NCI-H446 (cell line): ENCODE measurements at regions not wholly inside any gene's neighbourhood (a gene's known extent, or its start where the extent isn't known, plus 50 kb on each side); places are given as distances from the start of the nearest gene placed in this dataset.
A peak's percentile ranks its signal among the peaks of the same experiment; 100 is the strongest.
"Not testable (repeated sequence)": the region's sequence is repeated elsewhere in the genome, so short reads cannot be mapped to it uniquely, and the experiment has no call there.

Experiments used
- DNase-seq, 2 experiments: peaks; one replicate each; lab custom pipeline; 2025; lab: John Stamatoyannopoulos, UW

DNA sequence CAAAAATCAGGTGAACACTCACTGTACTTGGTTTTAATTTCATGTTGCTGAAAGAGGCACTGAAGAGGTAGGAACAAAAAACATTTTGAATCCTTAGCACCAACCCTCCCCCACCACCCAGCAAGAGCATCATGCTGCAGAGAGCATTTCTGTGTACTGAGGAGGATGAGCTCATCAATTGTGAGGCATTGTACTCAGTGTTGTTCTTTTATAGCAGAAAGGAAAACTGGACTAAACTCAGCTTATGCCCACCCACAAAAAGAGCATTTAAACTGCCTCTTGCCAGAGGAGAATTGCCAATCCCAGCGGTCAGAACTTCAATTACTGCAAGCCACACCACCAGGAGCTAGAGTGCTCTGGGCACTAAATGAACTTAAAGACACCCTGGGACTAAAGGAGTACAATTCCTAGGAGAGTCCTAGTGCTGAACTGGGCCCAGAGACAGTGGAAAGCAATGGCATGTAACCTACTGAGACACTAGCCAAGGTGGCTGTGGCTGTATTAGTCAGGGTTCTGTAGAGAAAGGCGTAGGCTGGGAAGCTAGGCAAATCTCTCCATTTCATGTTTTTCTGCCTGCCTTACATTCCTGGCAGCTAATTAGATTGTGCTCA, 280.7 kb upstream of the KLHL4 start:
- DNase-seq, result no peak

DNA sequence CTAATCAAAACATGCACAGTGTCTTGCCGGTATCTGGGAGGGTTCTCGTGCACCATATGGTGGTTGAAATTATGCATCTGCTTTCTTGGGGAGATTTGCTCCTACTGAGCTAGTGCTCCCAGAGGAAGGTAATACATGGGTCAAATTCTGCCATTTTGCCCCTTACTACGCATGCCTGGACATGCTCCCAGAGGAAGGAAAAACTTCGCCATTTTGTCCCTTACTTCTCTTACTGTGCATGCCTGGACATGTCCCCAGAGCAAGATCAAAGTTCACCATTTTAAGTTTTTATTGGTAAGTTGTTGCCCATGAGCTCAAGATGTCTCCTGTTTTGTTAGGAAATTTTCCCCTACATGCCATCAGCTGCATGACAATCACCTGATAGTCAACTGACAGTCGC, 252.1 kb upstream of the KLHL4 start:
- no peak for DNase-seq

DNA sequence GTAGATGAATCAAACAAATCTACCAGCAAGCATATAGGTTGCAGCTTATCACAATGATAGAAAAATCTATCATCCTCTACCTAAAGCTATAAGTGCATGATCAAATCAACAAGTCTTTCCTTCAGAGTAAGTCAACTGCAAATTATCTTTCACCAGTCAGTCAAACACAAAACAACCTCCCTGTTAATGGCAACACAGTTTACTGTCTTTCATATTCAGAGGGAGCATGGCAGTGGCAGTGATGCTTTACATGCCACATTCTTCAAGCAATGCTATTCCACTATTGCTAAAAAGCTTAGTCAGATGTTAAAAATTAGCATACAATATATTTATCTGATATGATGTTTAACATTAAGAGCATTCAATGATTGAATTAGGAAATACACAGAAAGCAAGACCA, 245.1 kb upstream of the KLHL4 start:
- DNase-seq, result no peak

DNA sequence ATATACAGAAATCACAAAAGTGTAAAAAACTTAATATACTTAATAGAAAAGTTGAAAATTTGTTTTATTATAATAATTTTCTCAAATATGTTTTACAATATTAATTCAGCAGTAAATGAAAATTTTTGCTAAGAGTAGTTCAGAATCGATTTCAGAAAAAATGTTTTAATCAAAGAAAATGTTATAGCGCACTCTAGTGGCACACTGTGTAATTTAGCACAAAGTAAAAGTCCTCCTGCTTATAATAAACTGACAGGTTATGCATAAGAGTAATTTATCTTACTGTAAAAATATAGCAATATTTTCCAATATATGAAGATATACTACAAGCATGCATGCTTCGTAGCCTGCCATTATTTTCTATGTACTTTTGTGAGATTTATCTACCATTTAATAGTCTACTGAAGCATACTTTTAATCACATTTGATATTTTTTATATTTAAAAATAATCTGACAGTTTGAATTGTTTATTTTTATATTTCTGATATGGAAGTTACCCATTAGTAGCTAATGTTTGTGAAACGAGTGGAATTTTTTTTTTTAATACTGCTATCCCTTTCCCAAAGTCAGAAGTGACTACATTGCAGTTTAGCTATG, 217.9 kb upstream of the KLHL4 start:
- peak in 1 of 2 experiments; percentile 40 for DNase-seq

DNA sequence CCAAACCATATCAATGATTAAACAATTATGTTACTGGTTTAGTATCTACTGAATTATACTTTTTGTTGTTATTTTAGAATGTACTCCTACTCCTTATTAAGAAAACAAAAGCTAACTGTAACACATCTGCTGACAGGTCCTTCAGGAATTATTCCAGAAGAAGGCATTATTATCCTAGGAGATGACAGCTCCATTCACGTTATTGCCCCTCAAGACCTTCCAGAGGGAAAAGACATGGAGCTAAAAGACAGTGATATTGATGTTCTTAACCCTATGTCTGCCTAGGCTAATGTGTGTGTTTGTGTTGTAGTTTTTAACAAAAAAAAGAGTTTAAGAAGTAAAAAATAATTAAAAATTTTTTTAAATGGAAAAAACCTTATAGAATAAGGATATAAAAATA, 206.8 kb upstream of the KLHL4 start:
- no peak for DNase-seq

DNA sequence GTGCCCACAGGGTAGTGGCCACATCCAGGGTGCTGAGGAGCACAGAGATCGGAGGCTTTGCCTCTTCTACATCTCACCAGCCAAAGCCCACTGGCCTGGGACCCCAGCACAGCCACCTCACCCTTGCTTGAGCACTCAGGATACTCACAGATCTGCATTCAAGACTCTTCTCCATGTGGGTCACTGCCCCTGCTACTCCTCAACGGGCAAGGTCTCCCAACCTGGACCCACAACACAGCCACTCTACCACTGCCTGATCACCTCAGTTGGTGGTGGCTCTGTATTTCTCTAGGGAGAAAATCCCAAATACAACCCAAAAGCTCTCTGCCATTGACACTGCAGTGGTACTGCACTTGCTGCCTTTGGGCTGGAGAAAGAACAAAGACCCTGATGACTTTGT, 190.3 kb upstream of the KLHL4 start:
- no peak for DNase-seq

DNA sequence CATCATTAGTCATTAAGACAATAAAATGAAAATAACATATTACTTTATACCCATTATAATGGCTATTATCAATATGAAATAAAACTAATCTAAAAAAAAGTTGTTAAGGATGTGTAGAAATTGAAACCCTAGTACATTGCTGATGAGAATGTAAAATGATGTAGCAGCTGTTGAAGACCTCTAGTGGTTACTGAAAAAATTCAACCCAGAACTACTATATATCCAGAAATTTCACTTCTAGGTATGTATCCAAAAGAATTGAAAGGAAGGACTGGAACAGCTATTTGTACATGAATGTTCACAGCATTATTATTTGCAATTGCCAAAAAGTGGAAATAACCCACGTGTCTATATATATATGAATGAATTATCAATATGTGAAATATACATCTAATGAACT, 180.3 kb upstream of the KLHL4 start:
- DNase-seq, result no peak

DNA sequence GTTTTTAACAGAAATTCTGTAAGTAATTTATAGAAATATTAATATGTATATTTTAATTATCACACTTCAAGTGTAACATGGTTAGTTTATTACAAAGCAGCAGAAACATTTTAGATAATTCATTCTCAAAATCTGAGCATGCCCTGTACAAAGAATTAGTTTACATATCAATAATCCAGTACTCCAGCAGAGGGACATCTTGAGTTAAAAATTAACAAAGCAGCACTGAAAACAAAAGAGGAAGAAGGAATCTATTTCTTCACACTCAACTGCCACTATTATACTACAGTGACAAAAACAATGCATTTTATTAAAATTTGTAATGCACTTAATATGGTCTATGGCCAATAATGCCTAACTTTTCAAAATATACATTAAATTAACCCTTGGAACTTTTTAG, 179.1 kb upstream of the KLHL4 start:
- no peak for DNase-seq

DNA sequence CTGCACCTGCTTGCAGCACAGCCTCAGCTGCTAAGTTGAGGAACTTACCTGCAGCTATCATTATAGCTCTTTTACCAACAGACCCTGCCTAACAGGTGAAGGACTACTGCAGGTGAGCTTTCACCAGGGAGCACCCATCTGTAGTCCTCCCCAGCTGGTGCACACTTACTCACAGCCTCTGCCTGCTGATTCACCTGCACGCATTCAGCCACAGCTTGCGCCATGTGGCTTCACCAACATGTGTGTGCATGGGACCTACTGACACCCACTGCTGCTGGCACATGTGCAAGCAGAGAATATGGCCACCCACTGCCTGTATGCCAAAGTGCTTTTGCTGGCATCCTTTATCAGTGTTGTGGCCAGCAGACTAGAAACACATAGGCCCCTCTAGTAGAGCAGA, 146.7 kb upstream of the KLHL4 start:
- DNase-seq, result no peak

DNA sequence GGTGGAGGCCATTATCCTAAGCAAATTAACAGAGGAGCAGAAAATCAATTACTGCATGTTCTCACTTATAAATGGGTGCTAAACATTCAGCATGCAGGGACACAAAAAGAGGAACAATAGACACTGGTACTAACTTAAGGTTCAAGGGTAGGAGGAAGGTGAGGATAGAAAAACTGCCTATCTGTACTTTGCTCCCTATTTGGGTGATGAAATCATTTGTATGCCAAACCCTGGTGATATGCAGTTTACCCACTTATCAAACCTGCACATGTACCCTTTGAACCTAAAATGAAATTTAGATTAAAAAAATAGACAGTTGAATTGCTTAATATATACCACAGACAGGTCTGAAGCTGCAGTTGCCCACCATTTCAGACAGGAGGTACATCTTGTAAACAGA, 143.3 kb upstream of the KLHL4 start:
- DNase-seq, result no peak

DNA sequence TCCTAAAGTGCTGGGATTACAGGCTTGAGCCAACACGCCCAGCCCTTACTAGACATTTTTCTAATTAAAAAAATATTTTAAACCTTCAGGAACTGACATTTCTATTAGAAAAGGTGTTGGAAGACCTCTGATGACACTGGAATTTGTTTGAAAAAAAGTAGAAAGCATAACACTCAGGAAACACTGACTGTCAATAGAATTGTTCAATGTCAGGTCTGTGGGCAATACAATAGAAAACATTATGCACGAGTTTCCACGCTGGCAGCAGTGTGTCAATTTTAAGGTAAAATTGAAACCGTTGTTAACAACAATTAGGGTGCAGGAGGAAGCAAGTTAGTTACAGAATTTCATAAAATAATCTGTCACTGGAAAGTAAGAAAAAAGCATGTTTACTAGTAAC, 140.7 kb upstream of the KLHL4 start:
- no peak for DNase-seq

DNA sequence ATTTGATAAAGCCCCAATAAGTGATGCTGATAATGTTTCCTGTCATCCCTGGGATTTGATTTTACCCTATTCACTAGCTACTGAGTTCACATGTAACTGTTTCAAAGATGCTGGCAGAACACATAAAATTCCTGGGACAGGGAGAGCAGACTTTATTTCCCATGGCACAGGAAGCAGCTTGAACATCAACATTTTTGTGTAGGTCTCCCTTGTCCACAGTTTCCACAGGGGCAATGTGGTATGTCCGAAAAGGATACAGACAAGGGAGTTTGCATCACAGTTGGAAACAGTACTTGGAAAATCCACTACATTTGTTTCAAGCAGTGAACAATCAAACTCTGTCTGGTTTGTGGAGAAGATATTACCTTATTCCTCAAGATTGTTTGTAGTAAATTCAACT, 129.2 kb upstream of the KLHL4 start:
- DNase-seq, result no peak

DNA sequence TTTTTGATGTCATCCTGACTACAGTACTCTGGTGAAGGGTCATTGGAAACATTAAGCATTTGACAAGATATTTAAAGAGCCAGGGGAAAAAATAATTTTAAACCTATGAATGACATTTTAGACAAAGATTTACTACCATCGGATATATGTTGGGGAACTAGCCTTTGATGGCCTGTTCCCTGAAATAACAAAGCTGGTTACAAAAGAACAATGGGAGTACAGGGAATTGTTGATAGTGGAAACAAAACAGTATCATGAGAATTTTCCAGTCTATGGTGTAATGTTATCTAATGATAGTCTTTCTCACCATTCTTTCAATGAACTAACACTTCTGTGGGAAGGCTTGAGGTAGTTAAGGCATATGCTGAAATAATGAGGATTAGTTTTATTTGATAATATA, 125.9 kb upstream of the KLHL4 start:
- no peak for DNase-seq

DNA sequence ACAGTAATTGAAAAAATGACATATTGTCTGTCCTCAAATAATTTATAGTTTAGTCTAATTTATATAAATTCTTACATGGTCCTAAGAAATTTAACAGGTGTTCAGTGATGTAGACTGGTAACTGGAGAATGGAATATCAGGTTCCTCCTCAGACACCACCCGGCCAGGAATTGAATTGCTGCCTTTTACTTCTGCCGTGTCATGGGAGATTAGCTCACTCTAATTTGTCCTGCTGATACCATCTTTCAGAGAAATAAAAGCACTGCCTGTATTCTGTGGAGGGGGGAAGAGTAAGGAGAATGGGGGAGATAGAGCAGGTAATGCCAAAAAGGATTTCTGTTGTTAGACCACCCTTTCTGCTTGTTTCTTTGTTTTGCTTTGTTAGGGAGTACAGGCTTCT, 125.2 kb upstream of the KLHL4 start:
- DNase-seq, result no peak

DNA sequence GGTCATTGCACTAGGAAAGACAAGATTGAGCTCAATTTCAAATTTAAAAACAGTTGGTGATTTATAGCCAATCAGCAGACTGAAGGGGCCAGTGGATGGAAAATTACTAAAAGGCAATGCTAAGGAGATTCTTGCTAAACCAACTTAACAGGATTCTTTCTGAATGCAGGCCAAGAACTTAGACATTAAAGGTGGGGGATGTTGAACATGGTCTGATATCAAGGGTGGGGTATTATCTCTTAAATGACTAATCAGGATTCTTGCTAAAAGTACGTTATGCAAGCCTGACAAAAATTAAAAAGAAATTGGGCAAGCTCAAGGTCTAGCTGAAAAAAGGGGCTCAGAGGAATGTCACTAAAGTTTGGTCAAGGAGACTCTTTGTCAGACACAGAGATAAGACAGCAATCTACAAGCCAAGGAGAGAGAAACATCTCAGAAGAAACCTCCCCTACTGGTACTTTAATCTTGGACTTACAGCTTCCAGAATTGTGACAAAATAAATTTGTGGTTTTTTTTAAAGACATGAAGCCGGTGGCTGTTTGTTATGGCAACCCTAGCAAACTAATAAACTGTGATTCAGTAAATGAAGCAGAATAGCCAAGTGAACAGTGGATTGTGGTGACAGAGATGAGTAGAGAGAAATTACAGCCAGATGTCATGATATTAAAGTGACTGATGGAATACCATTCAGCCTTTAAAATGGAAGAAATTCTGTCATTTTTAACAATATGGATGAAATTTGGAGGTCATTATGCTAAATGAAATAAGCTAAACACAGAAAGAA, 120.3 kb upstream of the KLHL4 start:
- DNase-seq, result no peak

DNA sequence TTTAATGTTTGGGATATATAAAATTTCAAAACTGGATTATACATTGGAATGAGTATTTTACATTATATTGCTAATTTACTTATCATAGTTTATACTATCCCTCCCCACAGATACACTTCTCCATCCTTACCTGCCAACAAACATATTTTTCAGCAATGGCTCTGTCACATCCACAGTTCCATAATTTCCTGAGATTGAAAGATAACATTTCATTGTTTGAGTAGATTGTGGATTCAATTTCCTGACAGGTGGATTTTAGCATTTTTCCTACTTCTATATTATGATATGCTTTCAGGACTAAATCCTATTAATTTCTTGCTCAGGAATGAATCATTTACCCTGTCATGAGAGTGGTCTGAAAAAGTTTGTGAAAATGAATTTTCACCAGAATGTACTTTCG, 115.3 kb upstream of the KLHL4 start:
- DNase-seq, result no peak

DNA sequence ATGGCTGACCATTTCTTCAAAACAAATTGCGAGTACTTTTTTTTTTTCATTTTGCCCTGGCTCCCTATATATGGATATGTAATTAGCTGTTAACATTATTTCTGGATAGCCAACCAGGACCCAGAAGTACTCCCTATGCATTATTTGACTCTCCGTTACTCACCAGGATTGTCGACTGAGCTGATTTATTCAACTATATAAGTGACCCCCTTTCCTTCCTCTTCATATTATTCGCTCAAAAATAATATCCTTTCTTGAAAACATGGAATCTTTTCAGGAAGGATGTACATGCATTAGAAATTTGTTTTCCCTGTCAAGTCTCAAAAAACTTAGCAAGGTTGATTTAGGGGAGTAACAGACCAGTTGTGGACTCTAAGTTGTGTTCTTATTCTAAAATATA, 114.1 kb upstream of the KLHL4 start:
- DNase-seq, result no peak

DNA sequence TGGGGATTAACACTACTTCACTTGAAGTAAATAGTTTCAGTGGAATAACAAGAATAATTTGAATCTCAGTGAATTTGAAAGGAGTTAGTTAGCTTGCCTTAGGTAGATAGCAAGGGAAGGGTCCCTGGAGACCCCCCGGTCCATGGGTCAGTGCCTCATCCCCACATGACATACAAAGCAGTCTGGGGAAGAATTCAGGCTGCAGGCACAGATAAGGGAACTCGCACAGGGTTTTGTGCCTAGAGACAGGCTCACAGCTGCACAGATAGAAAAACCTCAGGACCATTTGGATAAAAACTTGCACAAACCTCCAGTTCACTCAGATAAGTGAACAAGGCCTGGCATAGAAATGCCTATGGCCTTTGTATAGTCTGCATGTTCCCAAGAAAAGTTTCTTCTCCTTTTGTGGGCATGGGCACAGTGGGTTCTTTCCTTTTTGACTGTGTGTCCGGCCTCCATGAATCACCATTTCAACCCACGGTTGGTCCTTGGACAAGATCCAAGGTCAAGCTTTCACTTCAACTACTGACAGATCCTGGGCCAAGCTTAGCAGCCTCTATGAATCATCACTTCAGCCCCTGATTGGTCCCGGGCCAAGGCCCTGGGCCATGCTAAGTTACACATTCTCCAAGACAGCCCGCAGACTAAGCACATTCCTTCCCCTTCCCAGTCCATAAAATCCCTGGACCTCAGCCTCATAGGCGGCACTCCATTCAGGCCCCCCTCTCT, 108.3 kb upstream of the KLHL4 start:
- DNase-seq, result peak in 1 of 2 experiments; percentile 11

DNA sequence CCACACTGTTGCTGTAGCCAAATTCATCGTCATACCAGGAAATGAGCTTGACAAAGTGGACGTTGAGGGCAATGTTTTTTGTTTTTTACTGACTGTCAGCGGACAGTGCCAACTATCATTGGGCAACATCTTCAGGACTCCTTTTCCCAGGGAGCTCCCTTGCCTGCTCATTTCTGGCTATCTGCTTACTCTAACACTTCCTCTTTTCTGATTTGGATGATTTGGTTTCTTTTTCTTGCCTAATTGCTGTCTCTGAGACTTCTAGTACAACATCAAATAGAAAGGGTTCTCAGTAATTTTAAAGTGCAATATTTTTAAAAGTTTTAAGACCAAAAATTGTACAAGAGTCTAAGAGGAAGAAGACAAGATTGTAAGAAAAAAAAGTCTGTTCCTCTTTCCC, 92.0 kb upstream of the KLHL4 start:
- no peak for DNase-seq

DNA sequence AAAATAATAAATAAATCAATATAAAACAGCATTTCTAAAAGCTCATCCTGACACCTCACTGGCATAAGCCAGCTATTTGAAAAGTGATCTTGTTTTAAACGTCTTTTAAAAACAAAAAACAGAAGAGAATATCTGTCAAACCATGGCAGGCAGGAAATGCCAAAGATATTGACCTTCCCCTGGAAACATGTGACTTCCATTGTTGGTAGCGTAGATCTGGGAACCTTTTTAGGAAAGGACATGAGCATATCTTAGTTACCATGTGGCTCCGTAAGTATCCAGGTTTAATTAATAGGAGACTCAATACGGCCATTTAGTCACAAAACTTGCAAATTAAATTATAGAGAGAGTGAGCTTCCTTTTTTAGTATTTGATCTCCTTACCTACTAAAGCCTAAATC, 83.0 kb upstream of the KLHL4 start:
- no peak for DNase-seq

DNA sequence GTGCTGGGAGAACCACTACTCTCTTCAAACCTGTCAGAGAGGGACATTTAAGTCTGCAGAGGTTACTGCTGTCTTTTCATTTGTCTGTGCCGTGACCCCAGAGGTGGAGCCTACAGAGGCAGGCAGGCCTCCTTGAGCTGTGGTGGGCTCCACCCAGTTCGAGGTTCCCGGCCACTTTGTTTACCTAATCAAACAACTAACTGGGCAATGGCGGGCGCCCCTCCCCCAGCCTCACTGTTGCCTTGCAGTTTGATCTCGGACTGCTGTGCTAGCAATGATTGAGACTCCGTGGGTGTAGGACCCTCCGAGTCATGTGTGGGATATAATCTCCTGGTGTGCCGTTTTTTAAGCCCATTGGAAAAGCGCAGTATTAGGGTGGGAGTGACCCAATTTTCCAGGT, 69.0 kb upstream of the KLHL4 start:
- not testable (repeated sequence) for DNase-seq

DNA sequence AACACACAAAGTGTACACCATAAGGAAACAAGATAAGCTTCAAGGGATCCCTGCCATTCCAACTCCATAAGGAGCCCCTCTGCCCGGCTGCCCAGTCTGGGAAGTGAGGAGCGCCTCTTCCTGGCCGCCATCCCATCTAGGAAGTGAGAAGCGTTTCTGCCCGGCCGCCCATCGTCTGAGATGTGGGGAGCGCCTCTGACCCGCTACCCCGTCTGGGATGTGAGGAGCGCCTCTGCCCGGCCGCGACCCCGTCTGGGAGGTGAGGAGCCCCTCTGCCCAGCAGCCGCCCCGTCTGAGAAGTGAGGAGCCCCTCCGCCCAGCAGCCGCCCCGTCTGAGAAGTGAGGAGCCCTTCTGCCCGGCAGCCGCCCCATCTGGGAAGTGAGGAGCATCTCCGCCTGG, 51.8 kb upstream of the KLHL4 start:
- DNase-seq, result not testable (repeated sequence)
